ENCODE measurements at regions not wholly inside any gene's neighbourhood (a gene's known extent, or its start where the extent isn't known, plus 50 kb on each side); places are given as distances from the start of the nearest gene placed in this dataset.
"Not testable (repeated sequence)": the region's sequence is repeated elsewhere in the genome, so short reads cannot be mapped to it uniquely, and the experiment has no call there.

- POLR2A ChIA-PET, H3K36me3 Mint-ChIP-seq, H3K27ac Mint-ChIP-seq, H3K4me1 Mint-ChIP-seq, H3K4me3 Mint-ChIP-seq, H3K9me3 Mint-ChIP-seq, H3K27me3 Mint-ChIP-seq: not testable (repeated sequence)
- ATAC-seq: peak in 1 of 2 donors; percentile 17
- DNase-seq: peak in 3 of 10 donors; percentile 1 to 9 (median 3)
Measured at GRCh38 chr1:144322598-144322997, 50.8 kb downstream of the PPIAL4E start.
